ENCODE measurements at regions not wholly inside any gene's neighbourhood (a gene's known extent, or its start where the extent isn't known, plus 50 kb on each side); places are given as distances from the start of the nearest gene placed in this dataset.

DNA sequence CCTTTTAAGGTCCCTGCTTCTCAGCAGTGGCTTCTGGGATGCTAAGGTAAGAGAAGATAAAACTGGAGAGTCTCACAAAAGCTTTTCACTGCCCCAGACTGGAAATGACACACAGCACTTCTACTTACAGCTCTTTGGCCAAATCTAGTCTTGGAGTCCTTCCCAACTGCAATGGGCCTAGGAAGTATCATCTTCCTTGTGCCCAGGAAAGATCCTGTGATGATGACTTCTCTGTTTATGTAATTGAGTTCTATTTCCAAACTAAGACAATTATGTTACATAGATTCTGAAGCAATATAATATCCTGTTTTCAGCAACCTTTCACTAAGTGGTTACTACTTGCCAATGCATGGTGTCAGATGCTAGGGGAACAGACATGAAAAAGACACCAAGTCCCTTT, 234.1 kb downstream of the PTEN start:
- no peak for TF ChIP-seq ZNF549 (tag by site-specific recombination; IDR thresholded peaks at IDR 0.05)
- TF ChIP-seq ZNF132 (tag by site-specific recombination; IDR thresholded peaks at IDR 0.05; ENCODE audit: borderline replicate concordance): no peak
- TF ChIP-seq, protein P1, sequence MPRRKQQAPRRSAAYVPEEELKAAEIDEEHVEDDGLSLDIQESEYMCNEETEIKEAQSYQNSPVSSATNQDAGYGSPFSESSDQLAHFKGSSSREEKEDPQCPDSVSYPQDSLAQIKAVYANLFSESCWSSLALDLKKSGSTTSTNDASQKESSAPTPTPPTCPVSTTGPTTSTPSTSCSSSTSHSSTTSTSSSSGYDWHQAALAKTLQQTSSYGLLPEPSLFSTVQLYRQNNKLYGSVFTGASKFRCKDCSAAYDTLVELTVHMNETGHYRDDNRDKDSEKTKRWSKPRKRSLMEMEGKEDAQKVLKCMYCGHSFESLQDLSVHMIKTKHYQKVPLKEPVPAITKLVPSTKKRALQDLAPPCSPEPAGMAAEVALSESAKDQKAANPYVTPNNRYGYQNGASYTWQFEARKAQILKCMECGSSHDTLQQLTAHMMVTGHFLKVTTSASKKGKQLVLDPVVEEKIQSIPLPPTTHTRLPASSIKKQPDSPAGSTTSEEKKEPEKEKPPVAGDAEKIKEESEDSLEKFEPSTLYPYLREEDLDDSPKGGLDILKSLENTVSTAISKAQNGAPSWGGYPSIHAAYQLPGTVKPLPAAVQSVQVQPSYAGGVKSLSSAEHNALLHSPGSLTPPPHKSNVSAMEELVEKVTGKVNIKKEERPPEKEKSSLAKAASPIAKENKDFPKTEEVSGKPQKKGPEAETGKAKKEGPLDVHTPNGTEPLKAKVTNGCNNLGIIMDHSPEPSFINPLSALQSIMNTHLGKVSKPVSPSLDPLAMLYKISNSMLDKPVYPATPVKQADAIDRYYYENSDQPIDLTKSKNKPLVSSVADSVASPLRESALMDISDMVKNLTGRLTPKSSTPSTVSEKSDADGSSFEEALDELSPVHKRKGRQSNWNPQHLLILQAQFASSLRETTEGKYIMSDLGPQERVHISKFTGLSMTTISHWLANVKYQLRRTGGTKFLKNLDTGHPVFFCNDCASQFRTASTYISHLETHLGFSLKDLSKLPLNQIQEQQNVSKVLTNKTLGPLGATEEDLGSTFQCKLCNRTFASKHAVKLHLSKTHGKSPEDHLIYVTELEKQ (tag by site-specific recombination; IDR thresholded peaks at IDR 0.05; ENCODE audit: borderline replicate concordance): no peak
- no peak for TF ChIP-seq TRIM28 (IDR thresholded peaks at IDR 0.05; ENCODE audit: borderline replicate concordance, low read length)
- no peak for TF ChIP-seq ZFP3 (tag by site-specific recombination; IDR thresholded peaks at IDR 0.05; ENCODE audit: low read depth)
- TF ChIP-seq, protein P2, sequence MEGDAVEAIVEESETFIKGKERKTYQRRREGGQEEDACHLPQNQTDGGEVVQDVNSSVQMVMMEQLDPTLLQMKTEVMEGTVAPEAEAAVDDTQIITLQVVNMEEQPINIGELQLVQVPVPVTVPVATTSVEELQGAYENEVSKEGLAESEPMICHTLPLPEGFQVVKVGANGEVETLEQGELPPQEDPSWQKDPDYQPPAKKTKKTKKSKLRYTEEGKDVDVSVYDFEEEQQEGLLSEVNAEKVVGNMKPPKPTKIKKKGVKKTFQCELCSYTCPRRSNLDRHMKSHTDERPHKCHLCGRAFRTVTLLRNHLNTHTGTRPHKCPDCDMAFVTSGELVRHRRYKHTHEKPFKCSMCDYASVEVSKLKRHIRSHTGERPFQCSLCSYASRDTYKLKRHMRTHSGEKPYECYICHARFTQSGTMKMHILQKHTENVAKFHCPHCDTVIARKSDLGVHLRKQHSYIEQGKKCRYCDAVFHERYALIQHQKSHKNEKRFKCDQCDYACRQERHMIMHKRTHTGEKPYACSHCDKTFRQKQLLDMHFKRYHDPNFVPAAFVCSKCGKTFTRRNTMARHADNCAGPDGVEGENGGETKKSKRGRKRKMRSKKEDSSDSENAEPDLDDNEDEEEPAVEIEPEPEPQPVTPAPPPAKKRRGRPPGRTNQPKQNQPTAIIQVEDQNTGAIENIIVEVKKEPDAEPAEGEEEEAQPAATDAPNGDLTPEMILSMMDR (tag by site-specific recombination; IDR thresholded peaks at IDR 0.05): no peak
- TF ChIP-seq YY1 (tag by site-specific recombination; IDR thresholded peaks at IDR 0.05): no peak
- no peak for TF ChIP-seq ZNF302 (tag by site-specific recombination; IDR thresholded peaks at IDR 0.05; ENCODE audit: low read depth)
- no peak for TF ChIP-seq ZBTB8A (tag by site-specific recombination; IDR thresholded peaks at IDR 0.05)
- TF ChIP-seq, protein P3, sequence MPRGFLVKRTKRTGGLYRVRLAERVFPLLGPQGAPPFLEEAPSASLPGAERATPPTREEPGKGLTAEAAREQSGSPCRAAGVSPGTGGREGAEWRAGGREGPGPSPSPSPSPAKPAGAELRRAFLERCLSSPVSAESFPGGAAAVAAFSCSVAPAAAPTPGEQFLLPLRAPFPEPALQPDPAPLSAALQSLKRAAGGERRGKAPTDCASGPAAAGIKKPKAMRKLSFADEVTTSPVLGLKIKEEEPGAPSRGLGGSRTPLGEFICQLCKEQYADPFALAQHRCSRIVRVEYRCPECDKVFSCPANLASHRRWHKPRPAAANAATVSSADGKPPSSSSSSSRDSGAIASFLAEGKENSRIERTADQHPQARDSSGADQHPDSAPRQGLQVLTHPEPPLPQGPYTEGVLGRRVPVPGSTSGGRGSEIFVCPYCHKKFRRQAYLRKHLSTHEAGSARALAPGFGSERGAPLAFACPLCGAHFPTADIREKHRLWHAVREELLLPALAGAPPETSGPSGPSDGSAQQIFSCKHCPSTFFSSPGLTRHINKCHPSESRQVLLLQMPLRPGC (tag by site-specific recombination; IDR thresholded peaks at IDR 0.05): no peak
- TF ChIP-seq, protein P4, sequence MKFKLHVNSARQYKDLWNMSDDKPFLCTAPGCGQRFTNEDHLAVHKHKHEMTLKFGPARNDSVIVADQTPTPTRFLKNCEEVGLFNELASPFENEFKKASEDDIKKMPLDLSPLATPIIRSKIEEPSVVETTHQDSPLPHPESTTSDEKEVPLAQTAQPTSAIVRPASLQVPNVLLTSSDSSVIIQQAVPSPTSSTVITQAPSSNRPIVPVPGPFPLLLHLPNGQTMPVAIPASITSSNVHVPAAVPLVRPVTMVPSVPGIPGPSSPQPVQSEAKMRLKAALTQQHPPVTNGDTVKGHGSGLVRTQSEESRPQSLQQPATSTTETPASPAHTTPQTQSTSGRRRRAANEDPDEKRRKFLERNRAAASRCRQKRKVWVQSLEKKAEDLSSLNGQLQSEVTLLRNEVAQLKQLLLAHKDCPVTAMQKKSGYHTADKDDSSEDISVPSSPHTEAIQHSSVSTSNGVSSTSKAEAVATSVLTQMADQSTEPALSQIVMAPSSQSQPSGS (tag by site-specific recombination; IDR thresholded peaks at IDR 0.05; ENCODE audit: low read depth): no peak
- TF ChIP-seq ZNF202 (tag by site-specific recombination; IDR thresholded peaks at IDR 0.05; ENCODE audit: borderline replicate concordance): no peak
- TF ChIP-seq, protein P5, sequence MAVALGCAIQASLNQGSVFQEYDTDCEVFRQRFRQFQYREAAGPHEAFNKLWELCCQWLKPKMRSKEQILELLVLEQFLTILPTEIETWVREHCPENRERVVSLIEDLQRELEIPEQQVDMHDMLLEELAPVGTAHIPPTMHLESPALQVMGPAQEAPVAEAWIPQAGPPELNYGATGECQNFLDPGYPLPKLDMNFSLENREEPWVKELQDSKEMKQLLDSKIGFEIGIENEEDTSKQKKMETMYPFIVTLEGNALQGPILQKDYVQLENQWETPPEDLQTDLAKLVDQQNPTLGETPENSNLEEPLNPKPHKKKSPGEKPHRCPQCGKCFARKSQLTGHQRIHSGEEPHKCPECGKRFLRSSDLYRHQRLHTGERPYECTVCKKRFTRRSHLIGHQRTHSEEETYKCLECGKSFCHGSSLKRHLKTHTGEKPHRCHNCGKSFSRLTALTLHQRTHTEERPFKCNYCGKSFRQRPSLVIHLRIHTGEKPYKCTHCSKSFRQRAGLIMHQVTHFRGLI (tag by site-specific recombination; IDR thresholded peaks at IDR 0.05): no peak
- TF ChIP-seq KLF16 (tag by site-specific recombination; IDR thresholded peaks at IDR 0.05): no peak
